Prostate gland (tissue), 2 donors: ENCODE measurements at regions not wholly inside any gene's neighbourhood (a gene's known extent, or its start where the extent isn't known, plus 50 kb on each side); places are given as distances from the start of the nearest gene placed in this dataset.

Experiments
- CTCF ChIP-seq, 4 experiments: fragments of 200-600 bp in 2 of 4; fragments of 450-650 bp in 2 of 4; sonication (generic) in 2 of 4; IDR thresholded peaks; 1 replicate in 3 of 4; 2 replicates in 1 of 4; pipeline ENCODE4 v1.5.1; 2016 to 2019; ENCODE audit warnings: antibody characterized with exemption in 4 of 4, mild to moderate bottlenecking in 2 of 4, moderate library complexity in 2 of 4
- POLR2A ChIP-seq: fragments of 450-650 bp; IDR thresholded peaks from one replicate; pipeline ENCODE4 v1.6.1; 2016; ENCODE audit warnings: antibody characterized with exemption, mild to moderate bottlenecking

DNA sequence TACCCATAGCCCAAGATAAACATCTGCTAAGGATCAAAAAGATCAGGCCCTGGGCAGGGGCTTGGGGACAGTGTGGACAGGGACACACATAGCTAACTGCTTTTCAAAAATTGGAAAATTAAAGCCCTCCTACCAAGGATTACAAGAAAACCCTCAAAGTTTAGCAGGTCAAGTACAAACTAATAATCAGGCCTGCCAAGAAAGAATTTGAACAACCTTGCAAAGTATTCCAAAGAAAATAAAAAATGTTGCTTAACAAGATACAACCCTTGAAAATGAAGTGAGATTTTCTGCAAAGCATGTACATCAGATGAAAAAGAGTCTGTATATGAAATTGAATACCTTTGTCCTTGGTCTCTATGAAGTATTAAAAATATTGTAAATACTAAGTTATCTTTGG, 67.3 kb downstream of the KLF12 start:
- TF ChIP-seq CTCF (IDR thresholded peaks at IDR 0.05) = no peak
- no peak for TF ChIP-seq POLR2A
